ENCODE measurements at regions not wholly inside any gene's neighbourhood (a gene's known extent, or its start where the extent isn't known, plus 50 kb on each side); places are given as distances from the start of the nearest gene placed in this dataset.

DNA sequence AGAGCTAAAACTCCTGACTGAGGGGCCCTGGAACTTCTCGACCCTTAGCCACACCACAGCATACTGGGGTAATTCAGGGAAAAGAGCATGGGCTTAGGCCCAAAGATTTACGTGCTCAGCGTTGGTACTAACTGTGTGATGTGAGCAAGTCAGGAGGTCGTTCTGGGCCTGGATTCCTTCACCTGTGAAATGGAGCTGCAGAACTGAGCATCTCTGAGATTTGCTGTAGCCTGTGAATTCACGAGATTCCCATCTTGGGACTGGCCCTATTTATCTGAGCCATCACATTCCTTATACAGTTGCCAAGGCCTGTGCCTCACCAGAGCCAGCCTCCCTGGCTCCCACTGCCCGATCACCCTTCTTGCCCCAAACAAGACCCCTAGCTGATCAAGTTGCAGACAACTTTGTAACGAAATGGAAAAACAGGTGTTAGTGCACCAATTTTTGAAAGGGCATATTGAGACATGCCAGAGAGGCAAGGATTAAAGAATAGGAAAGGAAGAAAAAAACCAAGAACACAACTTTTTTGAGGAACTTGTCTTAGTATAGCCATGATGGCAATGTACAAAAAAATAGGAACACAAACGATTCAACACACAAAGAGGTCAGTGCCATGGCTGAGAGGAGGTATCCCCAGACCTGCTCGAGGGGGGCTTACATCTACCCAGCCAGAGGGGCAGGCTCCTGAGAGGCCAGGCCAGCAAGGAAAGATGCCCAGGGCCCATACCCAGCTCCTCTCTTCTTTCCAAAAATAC lies 323.0 kb upstream of the JARID2 start:
- intact Hi-C loops (cut with DNase I), result no loop called here
- Histone ChIP-seq H3K27me3 (no peaks in the 10 kb centered on the region), H3K27ac (replicated peaks in 1 of 4) (peak overlapping the region in 3 of 4 donors; percentile 24 to 56 (median 28)), H3K4me1 (peaks cover 16 to 32% (median 30%) of the 10 kb centered on the region in 4 donors), H3K4me3 (no peak overlapping the region), H3K36me3 (no peaks in the 10 kb centered on the region), H3K9me3 (no peaks in the 10 kb centered on the region)
- WGBS, result 86% methylated on average over 9 of the region's 9 CpGs
- DNase-seq (ENCODE audit: extremely low spot score), result no peak
- no peak for TF ChIP-seq POLR2A (IDR thresholded peaks at IDR 0.05; ENCODE audit: low read depth)
- TF ChIP-seq CTCF (IDR thresholded peaks at IDR 0.05), result no peak
- no peak for TF ChIP-seq POLR2AphosphoS5 (IDR thresholded peaks at IDR 0.05)
- TF ChIP-seq EP300 (IDR thresholded peaks at IDR 0.05), result no peak

DNA sequence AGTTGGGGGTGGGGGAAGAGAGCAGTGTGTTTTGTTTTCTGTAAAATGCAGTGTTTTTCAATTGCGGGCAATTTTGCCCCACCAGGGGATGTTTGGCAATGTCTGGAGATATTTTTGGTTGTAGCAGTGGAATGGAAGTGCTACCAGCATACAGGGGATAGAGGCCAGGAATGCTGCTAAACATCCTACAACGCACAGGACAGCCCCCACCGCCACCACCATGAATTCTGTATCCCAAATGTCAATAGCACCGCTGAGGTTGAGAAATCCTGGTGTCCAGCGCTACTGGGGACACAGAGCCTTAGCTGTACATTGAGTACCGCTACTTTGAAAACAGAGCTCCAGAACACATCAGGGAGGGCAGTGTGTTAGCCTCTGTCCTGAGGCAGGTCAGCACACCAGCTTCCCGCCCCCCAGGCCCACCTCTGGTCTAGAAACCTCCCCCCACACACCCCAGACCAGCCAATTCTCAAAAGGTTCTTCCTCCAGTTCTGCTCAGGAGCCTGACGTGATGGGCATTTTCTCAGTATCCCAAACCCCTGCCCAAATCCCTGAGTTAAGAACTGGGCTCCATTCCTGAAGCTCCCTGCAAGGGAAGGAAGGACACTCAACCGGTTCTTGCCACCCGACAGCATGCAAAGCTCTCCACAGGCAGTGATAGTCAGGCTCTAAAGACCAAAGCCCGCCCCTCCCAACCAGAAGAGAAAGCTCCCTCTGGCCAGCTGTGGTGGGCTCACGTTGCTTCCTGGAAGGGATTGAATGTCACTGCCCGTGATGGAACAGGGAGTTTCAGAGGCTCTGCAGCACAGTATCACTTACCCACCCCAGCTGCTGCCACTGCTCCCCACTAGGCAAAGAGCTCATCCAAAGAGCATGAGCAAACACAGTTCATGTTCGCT lies 321.5 kb upstream of the JARID2 start:
- WGBS, result 87% methylated on average over 10 of the region's 14 CpGs

DNA sequence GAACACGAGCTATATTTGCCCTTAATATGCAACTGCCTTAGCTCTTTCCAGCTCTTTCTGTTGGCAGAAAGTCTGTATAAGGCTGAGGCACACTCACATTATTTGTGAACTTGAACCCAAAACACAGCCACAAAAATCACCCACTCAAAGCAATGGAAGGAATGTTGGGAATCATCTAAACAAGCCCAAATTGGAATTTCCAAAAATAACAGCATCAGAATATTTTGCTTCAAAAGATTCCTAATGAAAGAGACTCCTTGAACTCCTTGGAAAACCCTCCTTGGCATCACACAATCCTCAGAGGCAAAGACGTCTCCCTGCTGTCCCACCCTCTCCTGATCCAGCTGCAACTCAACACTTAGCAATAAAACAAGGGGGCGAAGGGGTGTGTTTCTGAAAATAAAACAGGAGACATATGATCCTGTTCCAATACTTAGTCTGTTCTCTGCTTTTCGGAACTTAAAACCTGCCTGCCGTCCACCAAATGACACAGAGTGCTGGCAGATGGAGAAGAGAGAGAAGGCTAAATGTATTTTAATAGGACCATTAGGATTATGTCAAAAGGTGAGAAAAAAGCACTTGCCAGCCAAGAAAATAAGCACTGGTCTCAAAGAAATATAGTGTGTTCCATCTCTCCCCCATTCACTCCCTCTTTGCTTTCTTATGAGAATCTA lies 320.7 kb upstream of the JARID2 start:
- DNase-seq (ENCODE audit: extremely low spot score), result no peak
- no peaks in the 10 kb centered on the region for H3K36me3 ChIP-seq

More for the DNA sequence above, 321.5 kb upstream of the JARID2 start:
- no peaks in the 10 kb centered on the region for H3K36me3 ChIP-seq
- DNase-seq (ENCODE audit: extremely low spot score), result no peak
- no peaks in the 10 kb centered on the region for H3K9me3 ChIP-seq
- H3K4me3 ChIP-seq, result no peak overlapping the region
- no peak overlapping the region for H3K27ac ChIP-seq (replicated peaks in 1 of 4)
- intact Hi-C loops (cut with DNase I), result no loop called here
- H3K4me1 ChIP-seq, result peaks cover 16 to 32% (median 30%) of the 10 kb centered on the region in 4 donors
- no peak for TF ChIP-seq POLR2A (IDR thresholded peaks at IDR 0.05; ENCODE audit: low read depth)
- no peak for TF ChIP-seq POLR2AphosphoS5 (IDR thresholded peaks at IDR 0.05)
- no peak for TF ChIP-seq CTCF (IDR thresholded peaks at IDR 0.05)
- no peak for TF ChIP-seq EP300 (IDR thresholded peaks at IDR 0.05)
- no peaks in the 10 kb centered on the region for H3K27me3 ChIP-seq

GRCh38 chr6:14925699-14926026 lies 320.2 kb upstream of the JARID2 start:
- no peak for DNase-seq (ENCODE audit: extremely low spot score)
- Histone ChIP-seq H3K4me3 (no peak overlapping the region), H3K36me3 (no peaks in the 10 kb centered on the region), H3K27me3 (no peaks in the 10 kb centered on the region), H3K27ac (replicated peaks in 1 of 4) (no peak overlapping the region), H3K9me3 (no peaks in the 10 kb centered on the region), H3K4me1 (peaks cover 16 to 31% (median 27%) of the 10 kb centered on the region in 4 donors)
- TF ChIP-seq EP300 (IDR thresholded peaks at IDR 0.05), result no peak
- no peak for TF ChIP-seq POLR2AphosphoS5 (IDR thresholded peaks at IDR 0.05)
- TF ChIP-seq POLR2A (IDR thresholded peaks at IDR 0.05; ENCODE audit: low read depth), result no peak
- TF ChIP-seq CTCF (IDR thresholded peaks at IDR 0.05), result no peak
- 55% methylated on average over 3 of the region's 3 CpGs for WGBS
- intact Hi-C loops (cut with DNase I), result no loop called here

More for the DNA sequence above, 320.7 kb upstream of the JARID2 start:
- intact Hi-C loops (cut with DNase I), result no loop called here
- WGBS, result 38% methylated on average over 5 of the region's 5 CpGs
- Histone ChIP-seq H3K27me3 (no peaks in the 10 kb centered on the region), H3K27ac (replicated peaks in 1 of 4) (no peak overlapping the region), H3K4me3 (no peak overlapping the region), H3K9me3 (no peaks in the 10 kb centered on the region), H3K4me1 (peaks cover 16 to 32% (median 30%) of the 10 kb centered on the region in 4 donors)
- TF ChIP-seq EP300 (IDR thresholded peaks at IDR 0.05) (no peak), CTCF (IDR thresholded peaks at IDR 0.05) (no peak), POLR2A (IDR thresholded peaks at IDR 0.05; ENCODE audit: low read depth) (no peak), POLR2AphosphoS5 (IDR thresholded peaks at IDR 0.05) (no peak)
